Stimulated activated memory B cell treated with anti-CD40 and anti-IgM and Interleukin-4, amounts not matched to agents 10 μg/mL and 1 μg/mL and 100 μg/mL, for 72 hours (primary cell): ENCODE measurements at regions not wholly inside any gene's neighbourhood (a gene's known extent, or its start where the extent isn't known, plus 50 kb on each side); places are given as distances from the start of the nearest gene placed in this dataset.

ENCODE experiments used
- ATAC-seq: fragments of 150-1000 bp; cut with Tn5 transposase; 2 replicates; pipeline ENCODE4 v1.10.0; 2021
- H3K27ac Mint-ChIP-seq: one replicate; pipeline ENCODE4 v1.8.0; 2022; ENCODE audit warnings: mild to moderate bottlenecking, mixed read lengths
- H3K27me3 Mint-ChIP-seq: one replicate; pipeline ENCODE4 v1.8.0; 2022; ENCODE audit warnings: mixed read lengths
- H3K36me3 Mint-ChIP-seq: one replicate; pipeline ENCODE4 v1.8.0; 2022; ENCODE audit warnings: mixed read lengths
- H3K4me1 Mint-ChIP-seq: one replicate; pipeline ENCODE4 v1.8.0; 2022; ENCODE audit warnings: mixed read lengths
- H3K4me3 Mint-ChIP-seq: one replicate; pipeline ENCODE4 v1.8.0; 2022; ENCODE audit warnings: mild to moderate bottlenecking, moderate library complexity, mixed read lengths
- H3K9me3 Mint-ChIP-seq: one replicate; pipeline ENCODE4 v1.8.0; 2022; ENCODE audit warnings: mixed read lengths

DNA sequence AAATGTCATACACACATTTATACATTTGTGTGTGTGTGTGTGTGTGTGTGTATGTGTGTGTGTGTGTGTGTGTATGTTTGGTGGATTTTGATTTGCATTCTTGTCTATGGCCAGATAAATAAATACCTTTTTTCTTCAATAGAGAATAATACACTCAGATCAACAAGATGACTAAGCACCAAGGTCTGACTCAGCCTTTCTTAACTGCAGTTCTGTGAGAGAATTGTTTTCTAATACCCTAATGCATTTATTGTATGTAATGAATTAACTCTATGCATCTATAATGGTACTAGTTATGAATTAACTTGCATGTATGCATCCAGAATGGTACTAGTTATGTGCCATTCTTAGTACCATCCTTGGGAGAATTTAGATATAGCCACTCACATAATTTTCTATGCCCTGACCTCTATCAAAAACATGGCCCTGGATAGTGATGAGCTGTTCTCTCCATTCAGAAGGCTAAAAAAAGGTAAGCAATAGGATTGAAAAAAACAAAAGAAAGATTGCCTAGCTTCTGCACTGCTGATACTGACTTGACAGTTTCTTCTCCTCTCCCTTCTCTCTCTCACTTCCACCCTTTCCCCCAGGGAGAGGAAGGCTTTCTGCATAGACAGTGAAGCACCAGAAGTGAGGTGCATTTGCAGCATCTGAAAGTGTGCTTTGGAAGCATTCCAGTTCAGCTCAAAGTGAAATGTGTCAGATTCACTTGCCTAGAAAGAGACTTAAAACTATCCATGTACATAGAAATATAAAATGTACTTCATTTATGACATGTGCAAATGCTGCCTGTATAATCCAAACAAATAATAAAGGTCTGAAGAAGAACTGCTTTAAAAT lies 55.1 kb upstream of the CCDC112 start:
- Mint-ChIP-seq H3K9me3 (peaks cover 4% of the 10 kb centered on the region), H3K27ac (no peak overlapping the region), H3K4me3 (no peak overlapping the region), H3K36me3 (no peaks in the 10 kb centered on the region), H3K4me1 (no peaks in the 10 kb centered on the region), H3K27me3 (peaks cover 22% of the 10 kb centered on the region)
- no peak for ATAC-seq

DNA sequence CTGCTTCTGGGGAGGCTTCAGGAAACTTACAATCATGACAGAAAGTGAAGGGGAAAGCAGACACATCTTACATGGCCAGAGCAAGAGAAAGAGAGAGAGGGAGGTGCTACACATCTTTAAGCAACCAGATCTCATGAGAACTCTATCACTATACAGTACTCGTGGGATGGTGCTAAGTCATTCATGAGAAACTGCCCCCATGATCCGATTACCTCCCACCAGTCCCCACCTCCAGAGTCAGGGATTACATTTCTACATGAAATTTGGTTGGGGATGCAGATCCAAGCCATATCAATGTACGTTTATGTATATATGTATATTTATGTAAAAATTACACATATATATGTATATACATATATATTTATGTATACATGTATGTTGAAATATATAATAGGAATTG lies 54.4 kb upstream of the CCDC112 start:
- Mint-ChIP-seq H3K4me3 (no peak overlapping the region), H3K9me3 (peaks cover 4% of the 10 kb centered on the region), H3K4me1 (no peaks in the 10 kb centered on the region), H3K27me3 (peaks cover 27% of the 10 kb centered on the region), H3K36me3 (no peaks in the 10 kb centered on the region), H3K27ac (no peak overlapping the region)
- no peak for ATAC-seq

DNA sequence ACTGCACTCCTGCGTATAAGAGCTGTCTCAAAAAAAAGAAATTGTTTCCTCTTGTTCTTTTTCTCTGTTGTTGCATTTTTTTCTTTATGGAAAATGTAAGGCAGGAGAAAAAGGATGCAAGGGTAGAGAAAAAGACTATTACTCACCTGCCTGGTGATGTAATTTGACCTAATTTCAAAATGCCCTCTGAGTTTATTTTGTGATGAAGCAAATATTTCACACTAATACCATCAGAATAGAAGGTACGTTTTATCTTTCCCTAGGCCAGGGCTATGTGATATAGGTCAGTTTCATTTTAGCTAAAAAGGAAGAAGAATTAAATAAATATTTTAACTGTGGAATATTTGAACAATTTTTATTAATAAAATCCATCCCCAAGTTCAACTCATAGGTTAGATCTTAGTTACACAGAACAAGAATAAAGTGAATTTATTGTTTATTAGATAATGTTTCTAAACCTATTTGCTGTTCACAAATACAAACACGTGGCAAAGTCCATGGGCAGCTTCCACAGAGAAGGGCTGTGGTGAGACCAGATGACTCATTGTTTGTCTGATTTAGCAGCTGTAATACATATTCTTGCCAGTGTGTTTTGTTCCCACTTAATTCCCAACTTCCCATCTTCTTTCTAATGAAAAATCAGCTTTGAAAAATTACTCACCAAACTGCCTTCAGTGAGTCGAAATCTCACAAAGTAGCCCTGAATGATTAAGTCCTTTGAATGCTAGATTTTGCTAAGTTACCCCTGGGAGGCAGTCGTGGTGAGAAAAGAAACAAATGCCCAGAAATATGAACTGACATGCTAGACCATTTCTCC lies 52.8 kb upstream of the CCDC112 start:
- Mint-ChIP-seq H3K27me3 (peaks cover 40% of the 10 kb centered on the region), H3K36me3 (no peaks in the 10 kb centered on the region), H3K4me3 (no peak overlapping the region), H3K4me1 (no peaks in the 10 kb centered on the region), H3K27ac (no peak overlapping the region), H3K9me3 (peaks cover 4% of the 10 kb centered on the region)
- ATAC-seq, result no peak

DNA sequence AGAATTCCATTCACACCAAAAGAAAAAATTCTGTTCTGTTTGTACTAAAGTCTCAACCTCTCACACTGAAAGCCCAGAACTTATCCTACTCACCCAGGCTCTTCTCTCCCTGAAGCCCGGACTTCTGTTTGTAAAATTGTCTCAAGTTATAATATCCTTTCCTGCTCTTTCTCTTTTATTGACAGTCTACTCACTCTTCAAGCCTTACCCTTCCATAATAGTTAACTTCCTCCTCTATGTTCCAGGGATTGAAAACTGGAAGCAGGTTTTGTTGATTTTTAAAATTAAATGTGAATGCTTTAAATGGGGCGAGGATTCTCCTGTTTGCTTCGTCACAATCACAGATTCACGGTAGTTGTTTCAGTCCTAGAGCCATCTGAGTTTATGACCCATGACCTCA lies 51.7 kb upstream of the CCDC112 start:
- Mint-ChIP-seq H3K4me3 (no peak overlapping the region), H3K4me1 (peaks cover 5% of the 10 kb centered on the region), H3K27ac (no peak overlapping the region), H3K36me3 (no peaks in the 10 kb centered on the region), H3K9me3 (peaks cover 3% of the 10 kb centered on the region), H3K27me3 (peaks cover 40% of the 10 kb centered on the region)
- ATAC-seq, result no peak
